CD4-positive, alpha-beta memory T cell (primary cell): ENCODE measurements at regions not wholly inside any gene's neighbourhood (a gene's known extent, or its start where the extent isn't known, plus 50 kb on each side); places are given as distances from the start of the nearest gene placed in this dataset.
"Not testable (repeated sequence)": the region's sequence is repeated elsewhere in the genome, so short reads cannot be mapped to it uniquely, and the experiment has no call there.

Source experiments
- CTCF ChIA-PET: fragments of 350-600 bp; sonication (Branson Sonifier 250); formaldehyde crosslinking; loops from one replicate; lab custom pipeline; 2021; ENCODE audit warnings: inconsistent platforms; ENCODE audit not compliant: partially characterized antibody; lab: Charles Lee
- POLR2A ChIA-PET: fragments of 350-600 bp; sonication (Branson Sonifier 250); formaldehyde crosslinking; loops from one replicate; lab custom pipeline; 2021; ENCODE audit not compliant: partially characterized antibody; lab: Charles Lee
- DNase-seq, 5 donors: peaks; one replicate each; pipeline versions ENCODE4 v3.0.0 to v3.0.0-alpha.2; 2020 to 2022; ENCODE audit warnings: mixed read lengths in 1 of 5
- H3K27ac ChIP-seq: one replicate; pipeline ENCODE4 v1.7.0; 2013; ENCODE audit warnings: low read depth, low read length
- H3K27me3 ChIP-seq: 2 replicates; pipeline ENCODE4 v1.7.0; 2013; ENCODE audit warnings: mild to moderate bottlenecking, low read length, moderate library complexity; ENCODE audit not compliant: insufficient read depth
- H3K36me3 ChIP-seq: 2 replicates; pipeline ENCODE4 v1.7.0; 2013; ENCODE audit warnings: mild to moderate bottlenecking, low read length, moderate library complexity; ENCODE audit not compliant: insufficient read depth
- H3K4me1 ChIP-seq: 2 replicates; pipeline ENCODE4 v1.7.0; 2013; ENCODE audit warnings: mild to moderate bottlenecking, low read length, moderate library complexity; ENCODE audit not compliant: insufficient read depth
- H3K4me3 ChIP-seq, 2 donors: one replicate each; pipeline ENCODE4 v1.7.0; 2013; ENCODE audit warnings: low read length in 2 of 2, mild to moderate bottlenecking in 1 of 2
- H3K9me3 ChIP-seq, 2 donors: one replicate each; pipeline ENCODE4 v1.7.0; 2013; ENCODE audit warnings: low read length in 2 of 2, control low read depth in 1 of 2; ENCODE audit not compliant: control insufficient read depth in 1 of 2
- H3K27ac Mint-ChIP-seq, 7 donors: one replicate each; pipeline ENCODE4 v1.8.0; 2020 to 2021; ENCODE audit warnings: mixed read lengths in 7 of 7, mild to moderate bottlenecking in 6 of 7, inconsistent platforms in 3 of 7, moderate library complexity in 3 of 7
- H3K27me3 Mint-ChIP-seq, 2 donors: one replicate each; pipeline ENCODE4 v1.8.0; 2020 to 2021; ENCODE audit warnings: mixed read lengths in 2 of 2
- H3K36me3 Mint-ChIP-seq, 2 donors: one replicate each; pipeline ENCODE4 v1.8.0; 2020 to 2021; ENCODE audit warnings: mixed read lengths in 2 of 2, inconsistent platforms in 1 of 2, mild to moderate bottlenecking in 1 of 2
- H3K4me1 Mint-ChIP-seq, 4 donors: one replicate each; pipeline ENCODE4 v1.8.0; 2020 to 2021; ENCODE audit warnings: mixed read lengths in 4 of 4, mild to moderate bottlenecking in 1 of 4
- H3K4me3 Mint-ChIP-seq, 8 donors: one replicate each; pipeline ENCODE4 v1.8.0; 2020 to 2021; ENCODE audit warnings: mixed read lengths in 8 of 8, mild to moderate bottlenecking in 7 of 8, moderate library complexity in 6 of 8, inconsistent platforms in 3 of 8
- H3K9me3 Mint-ChIP-seq, 8 donors: one replicate each; pipeline ENCODE4 v1.8.0; 2020 to 2021; ENCODE audit warnings: mixed read lengths in 8 of 8, mild to moderate bottlenecking in 5 of 8, inconsistent platforms in 3 of 8, moderate library complexity in 1 of 8
- intact Hi-C: fragments of 100-400 bp; cut with micrococcal nuclease; formaldehyde crosslinking; loops from one replicate; pipeline ENCODE4 v1.15.1; 2023

- H3K27me3 Mint-ChIP-seq, result peaks cover 10 to 14% of the 10 kb centered on the region in 2 donors
- DNase-seq, result peak; percentile 22 to 42 (median 28)
- H3K27ac ChIP-seq, result no peak overlapping the region
- H3K4me3 ChIP-seq, result no peak overlapping the region
- H3K4me1 ChIP-seq, result no peaks in the 10 kb centered on the region
- H3K9me3 Mint-ChIP-seq, result peaks cover 0 to 9% (median 3%) of the 10 kb centered on the region in 8 donors
- CTCF ChIA-PET, result interaction anchor here (1.1 kb wide), 1 partner anchor 837 kb away, joined by 4 read pairs; no protein-coding TSS in a partner anchor
- H3K4me3 Mint-ChIP-seq, result no peak overlapping the region
- no peak overlapping the region for H3K27ac Mint-ChIP-seq
- no peaks in the 10 kb centered on the region for H3K36me3 ChIP-seq
- no peaks in the 10 kb centered on the region for H3K36me3 Mint-ChIP-seq
- intact Hi-C loops, result no loop called here
- no peaks in the 10 kb centered on the region for H3K9me3 ChIP-seq
- no peaks in the 10 kb centered on the region for H3K4me1 Mint-ChIP-seq
- no peaks in the 10 kb centered on the region for H3K27me3 ChIP-seq
- POLR2A ChIA-PET, result no interaction called here
Observed at GRCh38 chr16:17921357-17921978, 415.1 kb downstream of the NPIPA8 start.

GRCh38 chr16:17917316-17918019, 419.1 kb downstream of the NPIPA8 start:
- Histone ChIP-seq H3K4me3 (no peak overlapping the region), H3K27me3 (no peaks in the 10 kb centered on the region), H3K36me3 (no peaks in the 10 kb centered on the region), H3K27ac (no peak overlapping the region), H3K4me1 (no peaks in the 10 kb centered on the region), H3K9me3 (no peaks in the 10 kb centered on the region)
- ChIA-PET CTCF (no interaction called here), POLR2A (no interaction called here)
- H3K27ac Mint-ChIP-seq, result no peak overlapping the region
- H3K4me3 Mint-ChIP-seq, result no peak overlapping the region
- no peaks in the 10 kb centered on the region for H3K36me3 Mint-ChIP-seq
- no peaks in the 10 kb centered on the region for H3K4me1 Mint-ChIP-seq
- DNase-seq, result no peak
- H3K27me3 Mint-ChIP-seq, result peaks cover 11 to 12% of the 10 kb centered on the region in 2 donors
- intact Hi-C loops, result no loop called here
- H3K9me3 Mint-ChIP-seq, result peaks cover 3 to 32% (median 14%) of the 10 kb centered on the region in 8 donors

GRCh38 chr16:17915791-17916190, 420.7 kb downstream of the NPIPA8 start:
- Histone ChIP-seq H3K4me3 (no peak overlapping the region), H3K9me3 (no peaks in the 10 kb centered on the region), H3K27ac (no peak overlapping the region), H3K36me3 (no peaks in the 10 kb centered on the region), H3K4me1 (no peaks in the 10 kb centered on the region), H3K27me3 (no peaks in the 10 kb centered on the region)
- no peak for DNase-seq
- no peaks in the 10 kb centered on the region for H3K4me1 Mint-ChIP-seq
- intact Hi-C loops, result no loop called here
- H3K27me3 Mint-ChIP-seq, result peaks cover 8 to 11% of the 10 kb centered on the region in 2 donors
- H3K36me3 Mint-ChIP-seq, result no peaks in the 10 kb centered on the region
- CTCF ChIA-PET, result no interaction called here
- H3K4me3 Mint-ChIP-seq, result no peak overlapping the region
- H3K9me3 Mint-ChIP-seq, result peaks cover 3 to 42% (median 17%) of the 10 kb centered on the region in 8 donors
- POLR2A ChIA-PET, result no interaction called here
- no peak overlapping the region for H3K27ac Mint-ChIP-seq

GRCh38 chr16:17914168-17914567, 422.4 kb downstream of the NPIPA8 start:
- Mint-ChIP-seq H3K27ac (no peak overlapping the region), H3K9me3 (peaks cover 3 to 40% (median 16%) of the 10 kb centered on the region in 8 donors), H3K27me3 (peaks cover 6 to 11% of the 10 kb centered on the region in 2 donors), H3K4me3 (no peak overlapping the region), H3K4me1 (no peaks in the 10 kb centered on the region), H3K36me3 (peaks cover 0 to 1% of the 10 kb centered on the region in 2 donors)
- intact Hi-C loops, result no loop called here
- no peak for DNase-seq
- Histone ChIP-seq H3K27ac (no peak overlapping the region), H3K36me3 (no peaks in the 10 kb centered on the region), H3K4me3 (no peak overlapping the region), H3K9me3 (no peaks in the 10 kb centered on the region), H3K4me1 (no peaks in the 10 kb centered on the region), H3K27me3 (no peaks in the 10 kb centered on the region)
- CTCF ChIA-PET, result no interaction called here
- POLR2A ChIA-PET, result no interaction called here

GRCh38 chr16:17911578-17911977, 425.0 kb downstream of the NPIPA8 start:
- H3K27ac ChIP-seq, H3K4me3 Mint-ChIP-seq, CTCF ChIA-PET, H3K9me3 ChIP-seq, DNase-seq, POLR2A ChIA-PET, H3K4me3 ChIP-seq, H3K27me3 Mint-ChIP-seq, H3K4me1 ChIP-seq, H3K36me3 ChIP-seq, H3K36me3 Mint-ChIP-seq, H3K4me1 Mint-ChIP-seq, intact Hi-C loops, H3K27me3 ChIP-seq, H3K27ac Mint-ChIP-seq: not testable (repeated sequence)
- peaks cover 0 to 38% (median 18%) of the 10 kb centered on the region in 8 donors for H3K9me3 Mint-ChIP-seq

GRCh38 chr16:17906626-17907025, 429.9 kb downstream of the NPIPA8 start:
- H3K36me3 Mint-ChIP-seq, H3K4me1 Mint-ChIP-seq, H3K36me3 ChIP-seq, CTCF ChIA-PET, DNase-seq, H3K27ac Mint-ChIP-seq, POLR2A ChIA-PET, H3K27ac ChIP-seq, intact Hi-C loops, H3K27me3 ChIP-seq, H3K9me3 ChIP-seq, H3K4me3 ChIP-seq, H3K4me1 ChIP-seq, H3K4me3 Mint-ChIP-seq: not testable (repeated sequence)
- Mint-ChIP-seq H3K27me3 (peaks cover 6 to 11% of the 10 kb centered on the region in 2 donors), H3K9me3 (peaks cover 0 to 30% (median 14%) of the 10 kb centered on the region in 8 donors)

- Mint-ChIP-seq H3K9me3 (peaks cover 0 to 20% (median 8%) of the 10 kb centered on the region in 8 donors), H3K36me3 (no peaks in the 10 kb centered on the region)
- H3K4me3 ChIP-seq, result no peak overlapping the region
Observed at GRCh38 chr16:17901309-17901708, 430.5 kb upstream of the XYLT1 start.

More at GRCh38 chr16:17901309-17901708, 430.5 kb upstream of the XYLT1 start:
- H3K4me1 Mint-ChIP-seq, result no peaks in the 10 kb centered on the region
- intact Hi-C loops, result no loop called here
- CTCF ChIA-PET, result no interaction called here
- H3K27ac Mint-ChIP-seq, result no peak overlapping the region
- no peak for DNase-seq
- no peaks in the 10 kb centered on the region for H3K9me3 ChIP-seq
- H3K27ac ChIP-seq, result no peak overlapping the region
- no peaks in the 10 kb centered on the region for H3K27me3 ChIP-seq
- H3K36me3 ChIP-seq, result no peaks in the 10 kb centered on the region
- no peaks in the 10 kb centered on the region for H3K4me1 ChIP-seq
- POLR2A ChIA-PET, result no interaction called here
- H3K27me3 Mint-ChIP-seq, result peaks cover 6 to 11% of the 10 kb centered on the region in 2 donors
- H3K4me3 Mint-ChIP-seq, result no peak overlapping the region
